GM18519 (cell line): ENCODE measurements at regions not wholly inside any gene's neighbourhood (a gene's known extent, or its start where the extent isn't known, plus 50 kb on each side); places are given as distances from the start of the nearest gene placed in this dataset.
A peak's percentile ranks its signal among the peaks of the same experiment; 100 is the strongest.
"Not testable (repeated sequence)": the region's sequence is repeated elsewhere in the genome, so short reads cannot be mapped to it uniquely, and the experiment has no call there.

Source experiments
- ATAC-seq: cut with Tn5 transposase; IDR thresholded peaks from one replicate; pipeline ENCODE4 v1.9.1; 2021; ENCODE audit warnings: mild to moderate bottlenecking, moderate library complexity; ENCODE audit not compliant: unreplicated experiment, low FRiP score

DNA sequence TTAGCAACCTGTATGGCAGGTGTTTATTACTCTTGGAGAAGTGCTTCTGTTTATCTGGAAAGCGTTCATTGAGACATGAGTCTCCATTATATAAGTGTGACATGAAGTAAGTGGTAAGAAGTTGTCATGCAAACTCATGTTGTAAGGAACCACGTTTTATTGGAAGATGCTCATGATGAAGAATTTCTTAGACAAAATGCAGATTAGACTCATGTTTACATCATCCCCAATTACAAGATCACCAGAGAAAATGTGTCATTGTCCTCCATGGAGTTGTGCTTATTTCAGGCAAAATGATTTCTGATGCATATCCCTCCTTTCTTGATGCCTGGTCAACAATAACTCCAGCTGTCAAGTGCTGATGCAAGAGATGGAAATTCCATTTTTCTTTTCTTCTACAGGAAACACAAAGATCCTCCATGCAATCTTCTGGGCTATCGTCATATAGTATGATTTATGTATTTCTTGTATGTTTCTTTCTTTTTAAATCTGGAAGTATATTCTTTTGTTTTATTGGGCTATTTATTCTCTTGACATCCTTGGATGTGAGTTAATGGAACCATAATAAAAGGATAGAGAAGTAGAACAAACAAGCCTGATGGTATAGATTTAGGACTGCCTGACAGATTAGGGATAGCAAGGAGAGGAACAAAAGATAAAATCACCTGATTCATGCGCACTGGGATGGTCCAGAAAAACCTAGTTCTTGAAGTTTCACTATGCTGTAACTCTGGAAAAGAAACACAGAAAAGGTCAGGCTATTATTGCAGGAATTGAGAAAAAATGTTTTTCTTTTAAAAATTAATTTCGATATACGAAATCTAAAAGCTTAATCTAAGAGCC lies 50.7 kb upstream of the DIAPH3 start:
- no peak for ATAC-seq

DNA sequence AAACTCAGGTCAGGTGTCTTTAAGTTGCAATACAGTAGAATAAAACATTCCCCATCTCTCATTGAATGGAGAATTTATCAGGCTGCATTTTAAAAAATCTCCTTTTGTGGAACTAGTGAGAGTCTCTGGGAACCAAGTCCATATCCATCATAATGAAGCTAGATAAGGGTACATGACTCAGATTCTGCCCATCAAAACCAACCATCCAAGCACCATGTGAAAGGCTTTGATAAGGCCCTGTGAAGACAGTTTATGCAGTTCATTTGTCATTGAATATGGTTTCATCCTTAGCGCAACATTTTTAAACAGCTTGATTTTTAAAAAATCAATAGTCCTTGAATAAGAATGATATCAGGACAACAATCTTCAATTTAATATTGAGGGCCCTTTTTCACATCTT lies 56.3 kb upstream of the DIAPH3 start:
- no peak for ATAC-seq

DNA sequence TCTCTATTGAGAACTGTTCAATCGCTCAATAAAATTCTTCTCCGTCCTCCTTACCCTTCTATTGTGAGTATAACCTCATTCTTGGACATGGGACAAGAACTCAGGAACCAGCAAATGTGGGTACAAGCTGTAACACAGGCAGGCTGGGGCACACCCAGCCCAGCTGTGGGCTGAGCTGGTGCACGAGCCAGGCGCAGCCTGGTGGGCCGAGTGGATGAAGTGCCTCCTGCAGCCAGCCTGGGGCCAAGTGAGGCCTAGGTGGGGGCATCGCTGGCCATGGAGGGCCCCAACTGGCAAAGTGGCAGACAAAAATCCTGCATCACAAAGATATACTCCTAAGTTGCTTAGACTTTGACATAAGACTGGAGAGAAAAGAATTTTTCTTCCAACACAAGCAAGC lies 57.9 kb upstream of the DIAPH3 start:
- no peak for ATAC-seq

DNA sequence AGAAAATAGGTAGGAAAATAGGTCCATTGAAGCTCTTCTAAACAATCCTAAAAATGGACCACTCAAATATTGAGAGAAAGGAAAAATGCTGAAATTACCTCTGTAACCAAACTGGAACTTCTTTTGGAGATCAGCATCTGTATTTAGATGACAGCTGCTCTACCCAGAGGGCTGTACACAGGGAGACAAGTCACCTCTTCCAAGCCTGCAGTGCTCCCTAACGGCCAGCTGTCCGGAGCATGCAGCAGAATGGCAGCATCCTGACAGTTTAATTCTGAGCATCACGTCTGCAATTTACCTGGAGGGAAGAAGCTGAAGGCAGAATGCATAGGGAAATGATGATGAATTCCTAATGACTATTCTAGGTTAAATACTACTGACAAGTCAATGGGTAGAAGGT lies 62.8 kb upstream of the DIAPH3 start:
- no peak for ATAC-seq

DNA sequence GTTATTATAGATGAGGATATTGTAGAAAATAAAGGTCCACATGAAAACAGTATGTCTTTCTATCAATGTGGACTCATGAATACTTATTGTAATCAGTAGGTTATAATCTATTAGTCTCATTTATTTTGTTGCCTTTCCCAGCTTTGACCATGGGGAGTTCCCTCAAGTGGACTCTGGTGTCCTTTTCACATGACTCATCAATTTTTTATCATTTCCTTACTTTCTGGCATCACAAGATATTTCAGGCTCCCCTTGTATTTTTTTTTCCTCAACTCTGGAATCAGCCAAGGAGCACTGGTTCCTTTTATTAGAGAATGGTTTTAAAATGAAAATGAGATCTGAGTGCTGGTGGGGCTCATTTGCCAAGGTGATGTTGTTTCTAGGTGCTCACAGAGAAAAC lies 63.4 kb upstream of the DIAPH3 start:
- ATAC-seq, result no peak

DNA sequence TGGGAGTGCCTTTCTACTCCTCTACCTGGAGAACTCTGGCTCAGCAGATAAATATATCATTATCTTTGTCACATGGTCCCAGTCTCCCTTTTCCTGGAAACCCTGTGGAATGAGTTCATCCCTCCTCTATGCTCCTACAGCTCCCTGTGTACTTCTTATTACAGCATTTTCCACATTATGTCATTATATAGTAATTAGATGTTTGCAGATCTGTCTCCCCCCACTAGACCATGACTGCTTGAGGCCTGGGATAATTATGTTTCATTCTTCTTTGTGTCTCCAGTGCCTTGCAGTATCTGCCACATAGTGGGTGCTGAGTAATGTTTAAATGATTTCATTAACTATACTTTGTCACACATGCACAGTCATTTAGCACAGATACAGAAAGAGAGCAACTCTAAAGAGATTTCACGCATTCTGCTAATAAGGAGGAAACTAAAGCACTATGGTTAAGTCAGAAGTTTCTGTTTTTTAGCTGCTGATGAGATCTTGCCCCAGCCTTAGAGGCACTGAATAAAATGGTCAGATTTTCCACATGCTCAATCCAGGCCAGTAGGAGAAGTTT lies 66.1 kb upstream of the DIAPH3 start:
- peak; percentile 38 for ATAC-seq

DNA sequence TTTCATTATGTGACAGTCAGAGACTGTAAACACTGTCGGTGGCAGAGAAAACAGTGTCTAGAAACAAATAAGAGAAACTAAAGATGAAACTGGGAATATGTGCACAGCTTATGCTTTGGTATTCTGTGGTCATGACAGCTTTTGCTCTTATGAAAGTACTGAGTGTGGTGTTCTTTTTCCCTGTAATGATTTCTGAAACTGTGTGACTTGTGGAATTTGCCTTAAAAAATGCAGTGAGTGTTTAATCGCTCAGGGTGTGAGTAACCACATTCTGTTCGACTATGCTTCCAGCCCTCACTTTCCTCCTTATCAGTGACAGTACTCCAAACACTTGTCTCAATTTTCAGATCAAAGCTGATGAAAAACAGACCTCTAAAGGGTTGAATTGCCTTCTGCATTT lies 66.9 kb upstream of the DIAPH3 start:
- peak; percentile 78 for ATAC-seq

DNA sequence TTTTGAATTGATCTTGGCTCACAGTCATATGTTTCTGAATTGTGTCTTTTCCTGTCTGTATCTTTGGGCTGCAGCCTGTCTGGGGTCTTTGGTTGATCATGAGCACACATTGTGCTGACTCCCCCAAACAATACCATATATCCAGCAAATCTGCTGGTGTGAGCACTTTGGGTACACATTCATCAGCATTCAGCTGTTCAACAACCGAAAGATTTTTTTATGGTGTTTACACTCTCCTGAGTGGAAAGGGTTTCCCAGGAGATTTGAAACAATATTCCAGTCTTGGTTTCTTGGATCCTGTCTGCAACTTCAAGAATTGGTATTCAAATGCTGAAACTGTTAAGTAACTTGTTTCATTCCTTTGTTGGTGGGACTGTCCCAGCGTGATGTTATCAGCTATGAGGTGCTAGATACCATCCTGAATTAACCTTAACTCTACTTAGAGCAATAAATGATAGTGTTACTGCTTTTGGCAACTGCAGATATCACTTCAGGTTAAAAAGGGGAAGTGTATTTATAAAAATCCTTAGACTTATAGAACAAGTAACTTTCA lies 78.4 kb upstream of the DIAPH3 start:
- no peak for ATAC-seq

DNA sequence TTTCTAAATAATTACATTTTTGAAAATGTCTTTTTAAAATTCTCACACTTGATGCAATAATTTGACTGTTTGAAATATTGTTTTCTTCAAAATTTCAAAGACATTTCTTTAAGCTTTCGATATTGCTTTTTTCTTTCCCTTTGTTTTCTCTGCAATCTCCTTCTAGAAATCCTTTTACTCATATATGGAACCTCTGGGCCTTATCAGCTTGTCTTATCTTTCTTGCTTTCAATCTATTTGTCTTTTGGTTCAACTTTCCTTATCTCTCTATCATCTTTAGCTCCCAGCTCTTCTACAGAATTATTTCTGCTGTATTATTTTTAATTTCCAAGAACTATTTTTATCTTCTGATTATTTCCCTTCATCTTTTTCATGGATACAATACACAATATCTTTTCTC lies 80.7 kb upstream of the DIAPH3 start:
- no peak for ATAC-seq

DNA sequence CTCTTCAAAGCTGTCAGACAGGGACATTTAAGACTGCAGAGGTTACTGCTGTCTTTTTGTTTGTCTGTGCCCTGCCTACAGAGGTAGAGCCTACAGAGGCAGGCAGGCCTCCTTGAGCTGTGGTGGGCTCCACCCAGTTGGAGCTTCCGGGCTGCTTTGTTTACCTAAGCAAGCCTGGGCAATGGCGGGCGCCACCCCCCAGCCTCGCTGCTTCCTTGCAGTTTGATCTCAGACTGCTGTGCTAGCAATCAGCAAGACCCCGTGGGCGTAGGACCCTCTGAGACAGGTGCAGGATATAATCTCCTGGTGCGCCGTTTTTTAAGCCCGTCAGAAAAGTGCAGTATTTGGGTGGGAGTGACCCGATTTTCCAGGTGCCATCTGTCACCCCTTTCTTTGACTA lies 87.7 kb upstream of the DIAPH3 start:
- ATAC-seq, result not testable (repeated sequence)

DNA sequence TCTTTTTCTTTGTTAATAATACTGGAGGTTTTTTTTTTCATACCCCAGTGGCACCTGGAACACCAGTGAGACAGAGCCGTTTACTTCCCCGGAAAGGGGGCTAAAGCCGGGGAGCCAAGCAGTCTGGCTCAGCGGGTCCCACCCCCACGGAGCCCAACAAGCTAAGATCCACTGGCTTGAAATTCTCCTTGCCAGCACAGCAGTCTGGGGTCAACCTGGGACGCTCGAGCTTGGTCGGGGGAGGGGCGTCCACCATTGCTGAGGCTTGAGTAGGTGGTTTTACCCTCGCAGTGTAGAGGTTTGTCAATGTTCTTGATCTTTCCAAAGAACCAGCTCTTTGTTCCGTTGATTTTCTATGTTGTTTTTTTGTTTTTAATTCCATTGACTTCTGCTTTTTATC lies 94.6 kb upstream of the DIAPH3 start:
- no peak for ATAC-seq

DNA sequence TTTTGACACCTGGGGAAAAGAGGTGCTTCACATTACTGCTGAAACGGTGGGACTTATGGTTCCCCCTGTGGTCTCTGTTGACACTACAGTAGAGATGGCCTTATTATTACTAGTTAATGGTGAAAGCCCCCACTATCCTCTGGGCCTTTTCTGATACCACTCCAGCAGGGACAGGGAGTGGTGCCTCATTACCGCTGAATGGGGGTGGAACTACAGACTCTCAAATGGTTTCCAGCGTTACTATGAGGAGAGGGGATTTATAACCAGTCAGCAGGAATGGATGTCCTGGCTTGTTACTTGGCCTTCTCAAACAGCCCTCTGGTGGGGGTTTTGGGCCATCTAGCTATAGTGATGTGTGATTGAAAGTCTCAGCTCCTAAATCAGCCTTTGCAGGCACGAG lies 96.7 kb upstream of the DIAPH3 start:
- no peak for ATAC-seq

DNA sequence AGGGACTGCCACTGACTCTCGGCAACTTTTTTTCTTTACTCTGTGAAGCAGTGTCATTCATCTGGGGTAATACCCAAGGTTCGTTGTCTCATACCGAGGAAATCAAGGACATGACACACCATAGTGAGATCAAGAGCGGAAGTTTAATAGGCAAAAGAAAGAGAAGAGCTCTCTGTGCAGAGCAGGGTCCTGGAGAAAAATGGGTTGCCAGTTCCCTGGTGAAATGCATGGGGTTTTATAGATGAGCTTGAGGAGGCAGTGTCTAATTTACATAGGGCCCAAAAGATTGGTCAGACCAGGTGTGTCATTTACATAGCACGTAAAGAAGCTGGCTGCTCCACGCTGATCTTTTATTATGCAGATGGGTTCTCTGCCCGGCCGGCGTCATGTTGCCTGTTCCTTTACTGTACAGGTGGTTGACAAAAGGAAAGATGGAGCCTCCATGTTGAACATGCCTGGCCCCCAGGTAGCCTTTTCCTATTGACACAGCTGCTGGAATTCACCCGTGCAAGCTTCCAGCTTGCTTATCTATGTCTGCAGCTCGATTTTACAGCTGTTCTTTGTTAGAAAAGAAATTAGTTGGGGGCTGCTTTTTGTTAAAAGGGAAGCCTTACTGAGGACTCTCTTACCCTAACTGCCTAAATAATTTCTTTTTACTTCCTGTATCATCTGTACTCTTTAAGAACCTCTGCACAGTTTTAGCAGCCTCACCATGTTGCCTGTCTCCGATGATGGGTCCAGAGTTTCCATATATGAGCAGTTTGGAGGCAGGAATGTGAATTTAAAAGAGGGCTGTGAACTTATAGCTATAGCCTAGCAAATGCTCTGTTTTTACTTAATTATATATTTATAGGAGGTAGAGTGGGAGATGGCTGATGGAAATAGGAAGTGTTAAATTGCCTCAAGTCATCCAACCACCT lies 98.0 kb upstream of the DIAPH3 start:
- no peak for ATAC-seq

DNA sequence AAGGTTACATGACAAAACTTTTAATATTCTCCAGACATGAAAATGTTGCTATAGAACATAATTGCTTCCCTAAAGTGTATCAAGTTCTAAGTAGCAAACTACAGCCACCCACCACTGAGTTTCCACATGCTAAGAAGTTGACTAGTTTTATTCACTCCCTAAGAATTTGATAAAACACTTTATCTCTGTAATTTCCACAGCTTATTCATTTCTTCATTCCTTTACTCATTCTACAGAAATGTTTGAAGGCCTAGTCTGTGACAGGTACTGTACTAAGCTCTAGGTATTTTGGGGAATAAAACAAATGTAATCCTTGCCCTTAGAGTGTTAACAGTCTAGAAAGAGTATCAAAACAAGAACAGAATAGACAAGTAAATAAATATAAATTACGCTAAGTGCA lies 101.8 kb upstream of the DIAPH3 start:
- ATAC-seq, result no peak

DNA sequence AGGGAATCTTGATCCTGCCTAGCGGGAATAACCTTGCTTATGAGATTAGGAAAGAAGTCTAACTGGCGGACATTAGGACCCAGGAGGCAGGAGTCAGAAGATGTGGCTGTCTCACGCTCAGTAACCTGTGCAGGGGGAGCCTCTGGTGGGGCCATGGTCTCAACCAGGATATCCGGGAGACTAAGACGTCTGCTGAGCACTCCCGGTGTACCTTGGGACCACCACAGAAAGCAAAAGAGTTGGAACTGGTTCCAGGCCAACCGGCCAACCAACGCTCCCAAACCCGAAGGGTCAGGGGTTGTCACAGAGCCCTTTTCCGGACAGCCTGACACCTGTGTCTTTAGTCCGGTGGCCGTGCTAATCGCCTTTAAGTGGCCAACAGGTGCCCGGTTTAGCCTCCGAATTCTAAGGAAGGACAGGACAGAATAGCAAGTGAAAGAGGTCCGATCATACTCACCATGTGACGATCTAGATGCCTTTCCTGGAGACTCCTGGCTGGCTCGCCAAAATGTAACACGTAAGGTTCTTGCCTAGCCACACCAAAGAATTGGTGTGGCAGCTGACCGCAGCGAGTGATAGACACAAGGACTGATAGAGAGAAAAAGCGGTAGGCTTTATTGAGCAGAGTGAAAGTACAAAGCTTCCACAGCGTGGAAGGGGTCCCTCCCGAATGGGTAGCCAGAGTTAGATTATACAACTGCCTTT lies 103.9 kb upstream of the DIAPH3 start:
- peak; percentile 69 for ATAC-seq

DNA sequence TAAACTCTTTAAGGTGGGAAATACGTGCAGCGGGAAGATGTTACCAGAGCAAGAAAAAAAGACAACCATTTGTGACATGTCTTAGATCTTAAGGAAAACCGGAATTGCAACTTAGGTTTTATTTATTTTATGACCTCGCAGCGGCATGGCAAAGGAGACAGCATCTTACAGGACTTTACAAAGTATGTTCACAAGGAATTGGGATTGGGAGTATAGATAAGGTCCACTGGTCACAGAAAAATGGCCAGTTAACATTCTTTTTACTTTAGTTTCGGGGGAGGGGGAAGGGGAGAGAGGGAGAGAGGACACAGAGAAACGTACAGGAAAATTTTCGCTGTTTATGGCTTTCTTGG lies 104.5 kb upstream of the DIAPH3 start:
- no peak for ATAC-seq

DNA sequence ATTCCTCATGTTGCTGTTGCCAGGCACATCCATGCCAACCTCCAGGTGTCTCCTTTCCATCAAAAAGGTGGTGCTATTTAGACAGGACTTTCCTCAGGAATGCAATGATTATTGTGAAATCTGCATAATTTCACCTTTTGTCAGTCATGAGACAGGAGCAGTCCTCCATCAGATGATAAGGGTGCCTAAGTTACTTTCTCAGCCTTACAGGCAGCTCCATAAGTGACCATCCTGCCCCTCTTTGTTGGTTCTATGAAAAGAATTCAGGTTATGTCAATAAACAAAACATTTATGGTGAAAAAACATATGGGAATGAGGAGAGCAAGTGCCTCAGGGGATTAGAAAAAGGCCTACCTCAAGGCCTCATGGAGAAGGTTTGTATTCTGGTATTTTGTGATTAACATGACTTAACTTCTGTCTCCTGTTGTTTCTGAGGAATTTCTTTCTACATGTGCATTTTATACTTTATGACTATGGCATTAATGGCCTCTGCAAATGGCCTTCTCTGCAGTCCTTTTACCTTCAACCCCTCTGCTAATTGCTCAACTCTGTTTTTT lies 110.3 kb upstream of the DIAPH3 start:
- no peak for ATAC-seq

DNA sequence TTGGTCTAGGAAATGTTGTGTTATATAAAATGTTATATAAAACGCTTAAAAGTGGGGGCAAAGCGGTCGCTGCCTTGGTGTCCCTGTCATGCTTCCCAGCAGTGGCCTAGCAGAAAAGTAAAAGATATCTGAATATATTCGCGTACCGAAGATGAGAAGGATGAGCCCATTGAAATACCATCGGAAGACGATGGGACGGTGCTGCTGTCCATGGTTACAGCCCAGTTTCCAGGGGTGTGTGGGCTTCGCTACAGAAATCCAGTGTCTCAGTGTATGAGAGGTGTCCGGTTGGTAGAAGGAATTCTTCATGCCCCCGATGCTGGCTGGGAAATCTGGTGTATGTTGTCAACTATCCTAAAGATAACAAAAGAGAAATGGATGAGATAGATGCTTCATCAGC lies 110.9 kb upstream of the DIAPH3 start:
- ATAC-seq, result no peak

DNA sequence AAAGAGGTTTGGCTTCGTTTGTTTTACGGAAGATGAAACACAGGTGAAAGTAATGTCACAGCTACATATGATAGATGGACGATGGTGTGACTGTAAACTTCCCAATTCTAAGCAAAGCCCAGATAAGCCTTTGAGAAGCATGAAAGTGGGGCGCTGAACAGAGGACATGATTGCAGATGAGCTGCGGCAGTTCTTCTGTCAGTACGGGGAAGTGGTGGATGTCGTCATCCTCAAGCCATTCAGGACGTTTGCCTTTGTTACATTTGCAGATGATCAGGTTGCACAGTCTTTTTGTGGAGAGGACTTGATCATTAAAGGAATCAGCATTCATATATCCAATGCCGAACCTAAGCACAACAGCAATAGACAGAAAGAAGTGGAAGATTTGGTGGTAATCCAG lies 111.5 kb upstream of the DIAPH3 start:
- ATAC-seq, result no peak

DNA sequence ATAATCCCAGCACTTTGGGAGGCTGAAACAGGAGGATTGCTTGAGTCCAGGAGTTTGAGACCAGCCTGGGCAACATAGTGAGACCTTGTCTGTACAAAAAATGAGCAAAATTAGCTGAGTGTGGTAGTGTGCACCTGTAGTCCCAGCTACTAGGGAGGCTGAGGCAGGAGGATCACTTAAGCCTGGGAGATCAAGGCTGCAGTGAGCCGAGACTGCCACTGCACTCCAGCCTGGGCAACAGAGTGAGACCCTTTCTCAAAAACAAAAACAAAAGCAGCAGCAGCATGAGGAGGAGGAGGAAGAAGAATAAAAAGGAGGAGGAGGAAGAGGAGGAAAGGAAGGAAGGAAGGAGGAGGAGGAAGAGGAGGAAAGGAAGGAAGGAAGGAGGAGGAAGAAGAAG lies 116.5 kb upstream of the TDRD3 start:
- not testable (repeated sequence) for ATAC-seq
